ENCODE measurements at regions not wholly inside any gene's neighbourhood (a gene's known extent, or its start where the extent isn't known, plus 50 kb on each side); places are given as distances from the start of the nearest gene placed in this dataset.

DNA sequence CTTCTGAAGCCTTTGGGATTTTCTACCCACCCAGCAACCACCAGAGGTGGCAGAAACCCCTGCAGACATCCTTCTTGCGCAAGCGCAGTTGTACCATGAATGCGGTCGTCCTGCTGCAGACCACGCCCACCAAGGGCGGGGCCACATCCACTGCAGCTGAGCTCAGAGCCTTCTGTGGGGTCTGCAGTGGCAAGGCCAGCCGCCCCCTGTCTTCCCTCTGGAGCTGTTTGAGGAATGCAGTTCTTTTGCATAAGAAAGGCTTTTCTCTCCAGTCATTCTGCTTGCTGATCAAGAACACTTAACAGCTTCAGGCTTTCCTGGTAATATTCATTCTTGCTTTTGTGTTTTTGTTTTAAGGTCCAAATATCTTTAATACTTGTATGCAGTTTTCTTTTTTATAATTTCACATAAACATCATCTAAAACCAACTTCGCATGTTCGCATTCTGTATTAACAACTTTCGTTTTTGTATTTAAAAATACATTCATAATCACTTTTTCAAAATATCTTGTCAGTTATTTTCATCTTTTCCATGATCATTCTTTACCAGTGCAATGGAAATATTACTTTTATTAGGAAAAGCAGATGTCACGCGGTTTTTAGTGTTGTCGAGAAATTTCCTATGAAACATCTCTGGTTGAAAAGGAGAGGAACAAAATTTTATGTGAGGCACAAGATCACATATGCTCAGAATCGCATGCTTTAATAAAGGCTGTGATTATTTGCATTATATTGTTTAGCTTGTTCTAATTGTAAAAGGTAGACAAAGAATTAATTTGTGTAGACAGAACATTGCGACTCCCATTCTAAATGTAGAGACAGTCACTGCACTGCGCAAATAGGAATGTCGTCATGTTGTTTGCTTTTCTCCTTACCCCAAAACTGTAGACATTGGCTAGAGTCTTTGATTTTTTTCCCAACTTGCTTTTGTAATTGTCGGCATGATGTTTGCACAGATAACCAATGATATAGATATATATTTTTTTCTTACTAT, 98.1 kb upstream of the SNRPN start:
- TF ChIP-seq, protein P1, sequence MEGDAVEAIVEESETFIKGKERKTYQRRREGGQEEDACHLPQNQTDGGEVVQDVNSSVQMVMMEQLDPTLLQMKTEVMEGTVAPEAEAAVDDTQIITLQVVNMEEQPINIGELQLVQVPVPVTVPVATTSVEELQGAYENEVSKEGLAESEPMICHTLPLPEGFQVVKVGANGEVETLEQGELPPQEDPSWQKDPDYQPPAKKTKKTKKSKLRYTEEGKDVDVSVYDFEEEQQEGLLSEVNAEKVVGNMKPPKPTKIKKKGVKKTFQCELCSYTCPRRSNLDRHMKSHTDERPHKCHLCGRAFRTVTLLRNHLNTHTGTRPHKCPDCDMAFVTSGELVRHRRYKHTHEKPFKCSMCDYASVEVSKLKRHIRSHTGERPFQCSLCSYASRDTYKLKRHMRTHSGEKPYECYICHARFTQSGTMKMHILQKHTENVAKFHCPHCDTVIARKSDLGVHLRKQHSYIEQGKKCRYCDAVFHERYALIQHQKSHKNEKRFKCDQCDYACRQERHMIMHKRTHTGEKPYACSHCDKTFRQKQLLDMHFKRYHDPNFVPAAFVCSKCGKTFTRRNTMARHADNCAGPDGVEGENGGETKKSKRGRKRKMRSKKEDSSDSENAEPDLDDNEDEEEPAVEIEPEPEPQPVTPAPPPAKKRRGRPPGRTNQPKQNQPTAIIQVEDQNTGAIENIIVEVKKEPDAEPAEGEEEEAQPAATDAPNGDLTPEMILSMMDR (conservative IDR thresholded peaks at IDR 0.05; ENCODE audit: low read depth, low read length) = no peak
- TF ChIP-seq, protein P2, sequence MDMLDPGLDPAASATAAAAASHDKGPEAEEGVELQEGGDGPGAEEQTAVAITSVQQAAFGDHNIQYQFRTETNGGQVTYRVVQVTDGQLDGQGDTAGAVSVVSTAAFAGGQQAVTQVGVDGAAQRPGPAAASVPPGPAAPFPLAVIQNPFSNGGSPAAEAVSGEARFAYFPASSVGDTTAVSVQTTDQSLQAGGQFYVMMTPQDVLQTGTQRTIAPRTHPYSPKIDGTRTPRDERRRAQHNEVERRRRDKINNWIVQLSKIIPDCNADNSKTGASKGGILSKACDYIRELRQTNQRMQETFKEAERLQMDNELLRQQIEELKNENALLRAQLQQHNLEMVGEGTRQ (IDR thresholded peaks at IDR 0.05; ENCODE audit: low read depth, low read length) = no peak
- TF ChIP-seq RFX5 (IDR thresholded peaks at IDR 0.05; ENCODE audit: low read depth, low read length) (no peak), CHD1 (IDR thresholded peaks at IDR 0.05; ENCODE audit: low read depth, low read length) (no peak), POLR2A (IDR thresholded peaks at IDR 0.05; ENCODE audit: low read depth, low read length) (no peak), RAD21 (IDR thresholded peaks at IDR 0.05; ENCODE audit: low read length) (no peak), MAZ (IDR thresholded peaks at IDR 0.05; ENCODE audit: borderline replicate concordance, low read depth, low read length) (no peak)

Data from IMR-90 (cell line).